HG03097 (cell line): ENCODE measurements at regions not wholly inside any gene's neighbourhood (a gene's known extent, or its start where the extent isn't known, plus 50 kb on each side); places are given as distances from the start of the nearest gene placed in this dataset.

ENCODE experiments used
- ATAC-seq: cut with Tn5 transposase; IDR thresholded peaks from one replicate; pipeline ENCODE4 v1.9.1; 2021; ENCODE audit not compliant: unreplicated experiment, low FRiP score

DNA sequence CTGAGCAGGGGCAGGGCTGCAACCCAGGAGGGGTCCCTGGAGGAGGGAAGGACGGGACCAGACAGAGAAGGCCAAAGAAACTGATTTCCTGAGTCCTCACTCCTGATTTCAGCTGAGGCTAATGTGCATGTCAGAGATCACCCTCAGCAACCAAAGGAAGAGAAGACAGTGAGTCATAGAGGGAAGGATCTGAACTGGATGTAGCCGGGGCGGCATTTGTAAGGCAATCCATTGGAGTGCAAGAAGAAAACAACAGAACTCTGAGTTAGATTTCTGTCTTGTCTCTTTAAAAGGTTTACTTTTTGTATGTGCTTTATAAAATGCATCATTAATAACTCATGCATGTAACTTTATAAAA lies 105.3 kb upstream of the AGBL1 start:
- no peak for ATAC-seq

- ATAC-seq: no peak
Observed at GRCh38 chr15:85974742-85975141, 104.9 kb upstream of the AGBL1 start.

- ATAC-seq: no peak
Observed at GRCh38 chr15:85976102-85976501, 103.6 kb upstream of the AGBL1 start.

GRCh38 chr15:85976986-85977385 lies 102.7 kb upstream of the AGBL1 start:
- no peak for ATAC-seq

- no peak for ATAC-seq
Observed at GRCh38 chr15:85977586-85977985, 102.1 kb upstream of the AGBL1 start.

DNA sequence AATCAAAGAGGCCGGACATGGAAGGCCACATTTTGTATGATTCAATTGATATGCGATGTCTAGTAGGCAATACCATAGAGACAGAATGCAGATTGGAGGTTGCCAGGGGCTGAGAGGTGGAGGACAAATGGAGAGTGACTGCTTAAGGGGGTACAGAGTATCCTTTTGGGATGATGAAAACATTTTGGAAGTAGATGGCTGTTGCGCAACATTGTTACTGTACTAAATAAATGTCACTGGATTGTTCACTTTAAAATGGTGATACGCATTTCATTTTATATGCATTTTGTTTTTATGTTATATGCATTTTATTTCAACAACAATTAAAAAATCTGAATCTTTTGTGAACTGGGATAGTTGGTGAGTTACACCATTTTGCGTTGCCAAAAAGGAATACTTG lies 99.7 kb upstream of the AGBL1 start:
- no peak for ATAC-seq

- no peak for ATAC-seq
Observed at GRCh38 chr15:85980946-85981345, 98.7 kb upstream of the AGBL1 start.

DNA sequence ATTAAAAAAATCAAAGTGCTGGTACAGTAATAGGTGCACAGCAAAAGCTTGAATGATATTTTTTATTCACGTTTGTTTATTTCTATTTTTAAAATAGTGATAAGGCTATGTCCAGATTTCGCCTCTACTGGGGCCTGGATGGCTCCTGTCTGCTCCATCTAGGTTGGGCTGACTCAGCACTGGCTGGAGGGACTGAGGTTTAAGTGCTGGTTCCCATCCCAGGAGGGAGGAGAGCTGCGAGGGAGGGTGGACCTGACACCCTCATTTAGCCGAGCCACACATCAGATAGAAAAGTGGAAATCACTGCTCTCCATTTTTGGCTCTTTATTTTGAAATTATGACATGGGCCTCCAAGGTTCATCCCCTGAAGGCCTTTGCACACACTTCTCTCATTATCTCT lies 95.4 kb upstream of the AGBL1 start:
- no peak for ATAC-seq

GRCh38 chr15:85986116-85986515 lies 93.6 kb upstream of the AGBL1 start:
- no peak for ATAC-seq

DNA sequence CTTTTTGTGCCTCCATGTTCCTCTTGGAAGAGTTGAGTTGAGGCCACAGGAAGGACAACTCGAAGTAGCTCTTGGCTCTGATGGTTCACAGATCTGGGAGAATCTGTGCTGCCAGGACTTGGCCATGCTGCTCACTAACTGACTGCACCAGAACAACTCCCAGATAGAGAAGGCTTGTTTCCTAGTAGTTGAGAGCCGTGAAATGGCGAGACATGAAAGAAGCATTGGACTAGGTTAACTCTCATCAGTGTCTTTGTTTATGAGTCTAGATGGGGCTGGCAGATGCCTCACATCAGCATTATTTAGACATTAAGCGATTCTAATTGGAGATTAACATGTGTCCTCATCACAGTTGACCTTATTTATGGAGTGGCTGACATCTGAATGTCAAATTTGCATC lies 92.9 kb upstream of the AGBL1 start:
- no peak for ATAC-seq

- no peak for ATAC-seq
Observed at GRCh38 chr15:85988741-85989140, 90.9 kb upstream of the AGBL1 start.

- ATAC-seq: no peak
Observed at GRCh38 chr15:85992224-85992623, 87.4 kb upstream of the AGBL1 start.

DNA sequence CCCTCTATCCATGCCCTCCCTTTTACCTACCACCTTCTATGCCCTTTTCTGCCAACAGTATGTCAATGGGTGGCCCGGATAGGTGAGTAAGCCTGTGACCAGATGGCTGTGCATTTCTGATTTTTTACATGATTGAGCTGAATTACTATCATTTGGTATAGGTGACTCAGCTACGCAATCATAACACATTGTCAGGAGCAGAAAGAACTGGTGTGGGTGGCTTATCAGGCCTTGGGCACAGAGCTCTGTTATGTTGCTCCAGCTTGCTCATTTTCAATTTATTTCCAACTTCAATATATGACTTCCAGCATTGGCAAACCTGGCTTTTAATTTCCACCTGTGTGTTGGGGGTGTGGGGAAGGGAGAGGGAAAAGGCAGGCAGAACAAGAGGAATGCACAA lies 86.6 kb upstream of the AGBL1 start:
- no peak for ATAC-seq

- no peak for ATAC-seq
Observed at GRCh38 chr15:85997618-85998017, 82.1 kb upstream of the AGBL1 start.

DNA sequence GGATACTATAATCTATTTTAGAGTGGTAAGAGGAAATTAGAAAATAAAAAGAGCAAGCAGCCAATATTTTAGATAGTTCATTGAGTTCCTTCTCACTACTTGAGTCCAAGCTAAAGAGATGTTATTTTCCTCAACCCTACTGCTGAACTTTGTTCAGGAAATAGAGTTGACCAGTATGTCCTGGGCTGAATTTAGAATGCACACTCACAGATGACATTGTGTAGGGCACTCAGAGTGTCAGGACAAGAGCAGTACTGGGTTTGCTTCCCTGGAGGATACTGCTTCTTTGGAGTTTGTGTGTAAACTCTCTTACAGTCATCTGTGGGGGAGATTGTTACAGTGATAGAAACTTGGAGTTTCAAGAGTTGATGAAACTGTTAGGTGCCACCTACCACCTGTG lies 80.0 kb upstream of the AGBL1 start:
- ATAC-seq: no peak

- no peak for ATAC-seq
Observed at GRCh38 chr15:86001200-86001599, 78.5 kb upstream of the AGBL1 start.

DNA sequence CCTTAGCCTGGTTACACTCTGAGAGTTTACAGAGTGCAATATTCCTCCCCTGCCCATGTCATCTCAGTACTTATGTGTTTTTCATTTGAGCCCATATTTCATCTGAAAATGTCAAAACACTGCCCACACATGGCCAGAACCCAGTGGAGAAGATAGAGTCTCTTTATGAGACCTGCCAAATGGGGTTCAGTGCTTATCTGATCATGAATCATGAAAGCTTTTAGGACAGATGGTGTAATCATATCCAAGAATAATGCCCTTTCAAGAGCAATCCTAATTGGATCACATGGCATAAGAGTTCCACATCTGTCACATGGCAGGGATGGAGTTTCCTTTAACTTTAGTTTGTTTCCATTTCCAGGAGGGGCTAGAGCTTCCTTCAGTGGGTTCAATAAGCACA lies 77.2 kb upstream of the AGBL1 start:
- ATAC-seq: no peak

- ATAC-seq: no peak
Observed at GRCh38 chr15:86004061-86004460, 75.6 kb upstream of the AGBL1 start.

GRCh38 chr15:86006546-86006945 lies 73.1 kb upstream of the AGBL1 start:
- ATAC-seq: no peak

DNA sequence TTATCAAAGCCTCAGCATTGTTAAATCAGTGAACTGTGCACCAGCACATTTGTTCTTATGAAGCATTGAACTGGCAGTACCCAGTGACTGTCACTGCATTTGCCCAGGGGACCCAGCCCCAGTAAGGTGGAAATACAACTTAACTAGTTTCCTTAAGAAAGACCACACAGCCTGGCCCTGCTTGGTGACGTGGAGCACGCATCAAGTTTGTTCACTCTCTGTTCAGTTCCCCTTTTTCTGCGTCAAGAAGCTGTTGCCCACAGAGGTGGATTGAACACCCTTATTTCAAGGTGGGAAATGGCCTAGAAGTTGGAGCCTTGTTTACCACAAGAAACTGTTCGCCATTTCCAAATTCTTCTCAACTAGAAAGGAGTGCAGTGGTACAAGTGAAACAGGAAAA lies 69.9 kb upstream of the AGBL1 start:
- no peak for ATAC-seq

GRCh38 chr15:86010398-86010797 lies 69.3 kb upstream of the AGBL1 start:
- no peak for ATAC-seq

DNA sequence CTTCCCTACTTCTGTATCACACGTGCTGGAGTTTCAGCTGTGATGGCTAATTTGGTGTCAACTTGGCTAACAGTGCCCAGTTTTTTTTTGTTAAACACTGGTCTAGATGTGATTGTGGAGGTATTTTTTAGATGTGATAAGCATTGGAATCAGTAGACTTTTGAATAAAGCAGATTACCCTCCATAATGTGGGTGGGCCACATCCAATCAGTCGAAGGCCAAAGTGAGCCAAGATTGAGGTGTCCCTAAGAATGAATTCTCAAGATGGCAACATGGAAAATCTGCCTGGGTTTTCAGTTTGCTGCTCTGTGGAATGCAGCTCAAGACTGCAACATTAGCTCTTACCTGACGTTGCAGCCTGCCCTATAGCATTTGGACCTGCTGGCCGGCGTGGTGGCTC lies 68.8 kb upstream of the AGBL1 start:
- ATAC-seq: no peak

DNA sequence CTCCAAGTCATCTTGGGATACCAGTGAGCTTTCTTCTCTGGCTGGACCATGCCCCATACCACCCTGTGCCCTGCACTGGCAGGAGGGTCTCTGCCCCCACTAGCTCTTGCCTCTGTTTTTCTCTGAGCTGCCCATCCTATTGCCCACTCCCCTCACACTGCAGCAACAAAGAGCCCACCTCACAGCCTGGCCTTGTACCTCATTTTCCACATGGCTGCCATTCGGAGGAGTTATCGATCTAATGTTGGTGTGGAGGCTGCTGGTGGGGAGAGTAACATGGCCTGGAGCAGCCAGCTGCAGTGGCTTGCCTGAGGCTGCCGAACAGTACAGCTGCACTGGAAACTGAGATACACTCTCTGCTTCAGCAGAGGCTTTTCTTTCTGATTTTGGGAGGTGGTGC lies 65.7 kb upstream of the AGBL1 start:
- no peak for ATAC-seq

DNA sequence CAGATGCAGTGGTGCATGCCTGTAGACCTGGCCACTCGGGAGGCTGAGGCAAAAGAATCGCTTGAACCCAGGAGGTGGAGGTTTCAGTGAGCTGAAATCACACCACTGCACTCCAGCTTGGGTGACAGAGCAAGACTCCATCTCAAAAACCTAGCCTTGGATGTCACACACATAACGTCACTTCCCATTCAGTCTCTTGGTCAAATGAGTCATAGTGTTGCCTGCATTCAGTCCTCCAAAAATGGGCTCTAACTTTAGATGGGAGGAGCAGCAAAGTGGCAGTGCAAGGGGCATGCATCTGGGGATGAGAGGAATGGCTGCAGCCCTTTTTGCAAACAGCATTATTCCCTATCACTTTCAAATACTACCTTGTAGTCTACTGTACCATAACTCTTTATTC lies 62.9 kb upstream of the AGBL1 start:
- no peak for ATAC-seq
